Endometrium (tissue), 2 donors: ENCODE measurements at regions not wholly inside any gene's neighbourhood (a gene's known extent, or its start where the extent isn't known, plus 50 kb on each side); places are given as distances from the start of the nearest gene placed in this dataset.
A peak's percentile ranks its signal among the peaks of the same experiment; 100 is the strongest.
"Not testable (repeated sequence)": the region's sequence is repeated elsewhere in the genome, so short reads cannot be mapped to it uniquely, and the experiment has no call there.

Experiments used
- FAIRE-seq: peaks from 2 replicates; lab custom pipeline; 2012; peaks lifted over from hg19 to GRCh38; lab: Jason Lieb, UNC
- donor health status: control.
- donor health status: control.

- not testable (repeated sequence) for FAIRE-seq
Observed at GRCh38 chr5:121665542-121665941, 186.1 kb upstream of the FTMT start.

DNA sequence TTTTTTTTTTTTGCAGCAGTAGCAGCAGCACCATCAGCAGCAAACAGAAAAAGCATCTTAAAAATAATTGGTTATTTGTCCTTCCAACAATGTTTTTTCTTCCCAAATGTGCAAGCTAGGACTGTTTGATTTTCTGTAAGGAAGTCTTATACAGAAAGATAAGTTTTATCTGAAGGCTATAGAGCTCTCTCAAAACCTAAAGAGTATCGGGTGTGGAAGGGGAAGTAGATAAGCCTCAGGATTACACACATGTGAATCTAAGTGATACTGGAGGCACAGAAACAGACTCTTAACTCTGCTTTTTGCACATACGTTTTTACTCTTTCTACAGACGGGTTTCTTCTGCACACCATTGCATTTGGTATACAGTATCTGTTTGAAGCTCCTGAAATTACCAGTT is 184.4 kb upstream of the FTMT start:
- no peak for FAIRE-seq

GRCh38 chr5:121668635-121669034 is 183.0 kb upstream of the FTMT start:
- FAIRE-seq = no peak

DNA sequence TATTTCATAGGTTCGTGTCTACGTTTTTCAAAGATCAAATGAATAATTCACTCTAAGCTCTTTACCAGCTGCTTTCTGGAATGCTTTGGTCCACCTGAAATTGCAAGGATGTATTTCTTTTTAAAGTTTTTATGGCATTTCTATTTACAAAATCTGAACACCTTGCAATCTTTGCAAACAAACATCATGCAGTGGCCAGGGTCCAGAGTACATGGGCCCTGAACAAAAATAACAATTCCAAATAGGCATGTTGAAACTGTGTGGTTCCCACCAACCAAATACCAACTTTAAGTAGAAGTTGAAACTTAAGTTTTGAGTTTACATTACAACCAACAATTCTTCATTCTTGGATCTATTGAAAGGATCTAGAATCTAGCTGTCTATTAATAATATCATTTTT is 180.1 kb upstream of the FTMT start:
- FAIRE-seq = no peak

DNA sequence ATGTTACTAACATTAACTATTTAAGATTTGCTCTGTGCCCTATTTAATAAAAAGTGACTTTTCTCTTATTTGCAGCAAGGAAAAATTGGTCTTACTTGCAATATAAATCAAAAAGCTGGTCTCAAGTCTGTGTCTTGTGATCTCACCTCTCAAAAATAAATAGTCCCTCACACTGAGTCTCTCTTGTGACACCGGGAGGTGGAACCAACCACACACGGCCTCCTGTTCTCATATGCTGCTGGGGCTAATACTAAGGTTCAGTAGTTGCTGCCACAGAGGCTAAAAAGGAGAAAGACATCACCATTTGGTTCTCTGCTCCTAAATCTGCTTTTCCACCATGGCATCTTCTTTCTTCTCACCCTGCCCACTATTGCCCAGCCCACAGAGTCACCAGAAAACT is 175.8 kb upstream of the FTMT start:
- FAIRE-seq = no peak

GRCh38 chr5:121681229-121681855 is 170.3 kb upstream of the FTMT start:
- no peak for FAIRE-seq

DNA sequence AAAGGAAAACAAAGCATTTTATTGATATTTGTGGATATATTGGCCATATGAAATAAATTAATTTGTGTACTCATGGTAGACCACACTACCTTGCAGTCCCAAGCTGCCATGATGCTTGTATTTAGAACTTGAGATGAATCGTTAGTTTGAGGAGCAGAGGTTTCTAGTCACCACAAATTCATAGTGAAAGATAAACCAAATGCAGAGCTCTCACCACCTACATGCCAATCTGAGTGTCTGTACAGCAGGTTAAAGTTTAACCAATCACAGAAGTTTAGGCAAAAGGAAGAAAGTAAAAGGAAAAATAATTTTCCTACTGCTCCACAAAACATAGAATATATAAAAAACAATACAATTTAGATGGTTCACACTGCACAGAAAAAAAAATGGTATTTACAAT is 163.6 kb upstream of the FTMT start:
- FAIRE-seq = no peak

DNA sequence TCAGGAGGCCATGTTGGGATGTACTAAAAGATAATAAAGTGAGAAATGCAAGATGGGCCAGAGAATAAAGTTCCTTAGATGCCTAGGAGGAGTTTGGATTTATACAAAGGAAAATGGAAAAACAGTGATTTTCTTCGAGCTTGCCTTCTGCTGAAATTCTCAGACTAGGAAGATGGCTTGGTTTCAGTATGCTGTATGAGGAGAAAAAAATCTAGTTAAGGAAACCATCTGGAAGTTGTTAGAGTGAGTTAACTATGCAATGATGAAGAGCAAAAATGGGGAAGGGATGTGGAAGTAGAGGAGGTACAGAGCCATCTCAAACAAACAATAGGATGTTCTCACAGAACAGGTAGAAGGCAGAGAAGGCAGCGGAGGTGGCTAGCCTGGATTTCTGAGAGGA is 162.9 kb upstream of the FTMT start:
- FAIRE-seq = no peak

GRCh38 chr5:121691478-121691877 is 160.2 kb upstream of the FTMT start:
- FAIRE-seq = no peak

- FAIRE-seq = no peak
Observed at GRCh38 chr5:121692158-121692557, 159.5 kb upstream of the FTMT start.

- no peak for FAIRE-seq
Observed at GRCh38 chr5:121693864-121694263, 157.8 kb upstream of the FTMT start.

DNA sequence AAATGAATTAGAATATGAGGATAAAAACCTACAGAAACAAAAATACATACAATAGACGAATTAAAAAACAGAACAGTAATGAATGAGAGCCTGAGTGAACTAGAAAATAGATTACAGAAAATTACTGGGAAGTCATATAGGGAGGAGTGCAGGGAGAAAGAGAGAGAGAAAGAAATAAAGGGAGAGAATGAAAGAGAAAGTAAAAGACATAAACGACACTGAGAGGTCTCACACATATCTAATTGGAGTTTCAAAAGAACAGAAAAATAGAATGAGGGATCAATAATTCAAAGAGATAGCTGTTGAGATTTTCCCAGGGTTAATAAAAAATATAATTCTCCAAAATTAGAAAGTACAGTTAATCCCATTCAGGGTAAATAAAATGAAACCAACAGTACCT is 156.4 kb upstream of the FTMT start:
- FAIRE-seq = no peak

- FAIRE-seq = no peak
Observed at GRCh38 chr5:121698690-121699089, 153.0 kb upstream of the FTMT start.

- no peak for FAIRE-seq
Observed at GRCh38 chr5:121701731-121702130, 150.0 kb upstream of the FTMT start.

- FAIRE-seq = no peak
Observed at GRCh38 chr5:121702682-121703081, 149.0 kb upstream of the FTMT start.

GRCh38 chr5:121704291-121704690 is 147.4 kb upstream of the FTMT start:
- no peak for FAIRE-seq

- peak; percentile 23 for FAIRE-seq
Observed at GRCh38 chr5:121706686-121707085, 145.0 kb upstream of the FTMT start.

DNA sequence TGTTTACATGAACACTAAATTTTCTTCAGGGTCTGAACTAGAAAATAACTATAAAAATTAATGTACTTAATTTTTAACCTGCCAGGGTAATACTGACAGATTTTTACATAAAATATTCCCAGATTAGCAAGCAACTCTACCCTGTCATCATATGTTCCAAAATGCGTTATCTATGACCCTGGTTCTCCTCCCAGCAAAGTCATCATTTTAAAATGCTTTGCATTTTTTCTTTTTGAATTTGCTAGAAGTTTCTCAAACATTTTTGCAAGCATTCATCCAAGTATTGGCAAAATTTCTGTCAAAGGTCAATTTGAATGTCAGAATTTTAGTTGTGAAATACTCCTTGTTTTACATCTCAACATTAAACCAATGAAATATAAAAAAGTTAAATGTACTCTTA is 144.5 kb upstream of the FTMT start:
- no peak for FAIRE-seq

- FAIRE-seq = no peak
Observed at GRCh38 chr5:121711416-121711815, 140.3 kb upstream of the FTMT start.

DNA sequence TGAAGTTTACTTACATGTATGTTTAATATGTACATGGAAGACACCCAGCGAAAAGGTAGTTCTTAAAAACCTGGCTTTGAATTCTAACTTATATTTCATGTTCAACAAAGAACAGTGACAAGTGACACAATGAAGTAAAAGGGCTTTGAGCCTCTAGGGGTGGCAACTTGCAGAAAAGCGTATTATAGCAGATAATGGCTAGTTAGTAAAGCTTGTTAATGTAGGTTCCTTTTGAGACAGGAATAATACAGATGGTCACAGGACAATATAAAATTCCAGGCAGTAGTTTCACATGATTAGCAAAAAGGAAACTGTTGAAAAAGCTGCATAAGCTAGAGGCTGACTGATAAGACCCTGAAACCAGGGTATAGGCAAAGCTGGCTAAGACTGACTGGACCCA is 132.4 kb upstream of the FTMT start:
- no peak for FAIRE-seq

DNA sequence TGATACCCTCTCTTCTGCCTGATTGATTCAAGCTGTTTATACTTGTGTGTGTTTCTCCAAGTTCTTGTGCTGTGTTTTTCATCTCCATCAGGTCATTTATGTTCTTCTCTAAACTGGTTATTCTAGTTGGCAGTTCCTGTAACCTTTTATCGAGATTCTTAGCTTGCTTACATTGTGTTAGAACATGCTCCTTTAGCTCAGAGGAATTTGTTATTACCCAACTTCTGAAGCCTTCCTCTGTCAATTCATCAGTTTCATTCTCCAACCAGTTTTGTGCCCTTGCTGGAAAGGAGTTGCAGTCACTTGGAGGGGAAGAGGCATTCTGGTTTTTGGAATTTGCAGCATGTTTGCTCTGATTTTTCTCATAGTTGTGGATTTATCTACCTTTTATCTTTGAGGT is 126.2 kb upstream of the FTMT start:
- FAIRE-seq = no peak

DNA sequence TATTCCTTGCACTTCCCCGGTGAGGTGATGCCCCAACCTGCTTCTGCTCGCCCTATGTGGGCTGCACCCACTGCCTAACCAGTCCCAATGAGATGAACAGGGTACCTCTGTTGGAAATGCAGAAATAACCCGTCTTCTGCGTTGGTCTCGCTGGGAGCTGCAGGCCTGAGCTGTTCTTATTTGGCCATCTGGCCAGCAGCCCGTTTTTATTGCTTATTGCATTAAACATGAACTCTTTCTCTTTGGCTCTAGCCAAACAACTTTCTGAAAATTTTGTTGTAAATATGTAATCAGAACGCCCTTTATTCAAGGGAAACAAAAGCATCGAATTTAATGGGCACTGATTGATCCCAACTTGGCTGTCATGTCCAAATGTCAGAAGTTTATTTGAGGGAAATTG is 124.7 kb upstream of the FTMT start:
- no peak for FAIRE-seq

GRCh38 chr5:121731377-121731776 is 120.3 kb upstream of the FTMT start:
- FAIRE-seq = no peak

- FAIRE-seq = no peak
Observed at GRCh38 chr5:121735618-121736017, 116.1 kb upstream of the FTMT start.

GRCh38 chr5:121737120-121737519 is 114.6 kb upstream of the FTMT start:
- FAIRE-seq = no peak
